ENCODE measurements at regions not wholly inside any gene's neighbourhood (a gene's known extent, or its start where the extent isn't known, plus 50 kb on each side); places are given as distances from the start of the nearest gene placed in this dataset.

- Histone ChIP-seq H3K9me3 (no peaks in the 10 kb centered on the region), H3K27me3 (no peaks in the 10 kb centered on the region), H3K36me3 (no peaks in the 10 kb centered on the region), H3K27ac (no peak overlapping the region), H3K4me3 (no peak overlapping the region), H3K4me1 (peaks cover 0 to 20% (median 8%) of the 10 kb centered on the region in 4 donors)
- 36 to 37% methylated on average over 3 of the region's 3 CpGs for WGBS, 2 donors (ENCODE audit: low coverage in 1 of 2)
- TF ChIP-seq EP300 (IDR thresholded peaks at IDR 0.05; ENCODE audit: low read depth), result no peak
- TF ChIP-seq POLR2A (IDR thresholded peaks at IDR 0.05), result no peak
- no peak for TF ChIP-seq POLR2AphosphoS5 (IDR thresholded peaks at IDR 0.05)
- TF ChIP-seq CTCF (IDR thresholded peaks at IDR 0.05), result no peak
- intact Hi-C loops (cut with DNase I; ENCODE audit: low total_unique reads) (no loop called here), in situ Hi-C loops (cut with MboI; ENCODE audit: low pct_ligation_motif_present in 1 of 4, low pct_unique_long_range_greater_than_20kb in 1 of 4, low sequenced_read_pairs in 3 of 4) (no loop called here)
- no peak for DNase-seq
These were observed 613.2 kb upstream of the SLITRK5 start for GRCh38 chr13:87057807-87058520.

- Histone ChIP-seq H3K36me3 (no peaks in the 10 kb centered on the region), H3K4me1 (peaks cover 0 to 20% (median 8%) of the 10 kb centered on the region in 4 donors), H3K27ac (no peak overlapping the region), H3K27me3 (no peaks in the 10 kb centered on the region), H3K4me3 (no peak overlapping the region), H3K9me3 (no peaks in the 10 kb centered on the region)
- WGBS, 2 donors (ENCODE audit: low coverage in 1 of 2), result 74 to 78% methylated on average over 5 of the region's 5 CpGs
- DNase-seq, result no peak
- intact Hi-C loops (cut with DNase I; ENCODE audit: low total_unique reads), result no loop called here
- TF ChIP-seq POLR2AphosphoS5 (IDR thresholded peaks at IDR 0.05) (no peak), EP300 (IDR thresholded peaks at IDR 0.05; ENCODE audit: low read depth) (no peak), POLR2A (IDR thresholded peaks at IDR 0.05) (no peak), CTCF (IDR thresholded peaks at IDR 0.05) (no peak)
- in situ Hi-C loops (cut with MboI; ENCODE audit: low pct_ligation_motif_present in 1 of 4, low pct_unique_long_range_greater_than_20kb in 1 of 4, low sequenced_read_pairs in 3 of 4), result no loop called here
These were observed 612.3 kb upstream of the SLITRK5 start for GRCh38 chr13:87058786-87059329.

GRCh38 chr13:87078947-87079795, 592.0 kb upstream of the SLITRK5 start:
- H3K4me1 ChIP-seq, result no peaks in the 10 kb centered on the region
- intact Hi-C loops (cut with DNase I; ENCODE audit: low total_unique reads) (no loop called here), in situ Hi-C loops (cut with MboI; ENCODE audit: low pct_ligation_motif_present in 1 of 4, low pct_unique_long_range_greater_than_20kb in 1 of 4, low sequenced_read_pairs in 3 of 4) (no loop called here)
- no peak overlapping the region for H3K27ac ChIP-seq
- H3K4me3 ChIP-seq, result no peak overlapping the region
- TF ChIP-seq EP300 (IDR thresholded peaks at IDR 0.05; ENCODE audit: low read depth), result no peak
- no peaks in the 10 kb centered on the region for H3K9me3 ChIP-seq
- H3K36me3 ChIP-seq, result no peaks in the 10 kb centered on the region
- DNase-seq, result no peak
- 86 to 92% methylated on average over 11 to 34 of the region's 34 CpGs for WGBS, 2 donors (ENCODE audit: low coverage in 1 of 2)
- no peaks in the 10 kb centered on the region for H3K27me3 ChIP-seq

GRCh38 chr13:87080100-87080779, 590.9 kb upstream of the SLITRK5 start:
- no peak for DNase-seq
- intact Hi-C loops (cut with DNase I; ENCODE audit: low total_unique reads), result no loop called here
- WGBS, 2 donors (ENCODE audit: low coverage in 1 of 2), result 84% methylated on average over 22 of the region's 27 CpGs; no CpG with 5 or more reads in 1 of the 2 donors

More at GRCh38 chr13:87080100-87080779, 590.9 kb upstream of the SLITRK5 start:
- Histone ChIP-seq H3K4me1 (no peaks in the 10 kb centered on the region), H3K27ac (no peak overlapping the region), H3K36me3 (no peaks in the 10 kb centered on the region), H3K4me3 (no peak overlapping the region), H3K27me3 (no peaks in the 10 kb centered on the region), H3K9me3 (no peaks in the 10 kb centered on the region)
- TF ChIP-seq POLR2AphosphoS5 (IDR thresholded peaks at IDR 0.05), result no peak
- no peak for TF ChIP-seq EP300 (IDR thresholded peaks at IDR 0.05; ENCODE audit: low read depth)
- TF ChIP-seq POLR2A (IDR thresholded peaks at IDR 0.05), result no peak
- no peak for TF ChIP-seq CTCF (IDR thresholded peaks at IDR 0.05)
- in situ Hi-C loops (cut with MboI; ENCODE audit: low pct_ligation_motif_present in 1 of 4, low pct_unique_long_range_greater_than_20kb in 1 of 4, low sequenced_read_pairs in 3 of 4), result no loop called here

Data from transverse colon (tissue), 4 donors.